K562 (cell line): ENCODE measurements at regions not wholly inside any gene's neighbourhood (a gene's known extent, or its start where the extent isn't known, plus 50 kb on each side); places are given as distances from the start of the nearest gene placed in this dataset.
"Not testable (repeated sequence)": the region's sequence is repeated elsewhere in the genome, so short reads cannot be mapped to it uniquely, and the experiment has no call there.

ENCODE experiments used
- CTCF ChIP-seq, 3 experiments: IDR thresholded peaks in 2 of 3; conservative IDR thresholded peaks in 1 of 3; 2 replicates each; pipeline ENCODE4 v1.5.1; 2011 to 2012; ENCODE audit warnings: low read length in 3 of 3, mild to moderate bottlenecking in 3 of 3, control low read depth in 2 of 3, improper control_type of control experiment in 1 of 3, inconsistent platforms in 1 of 3, low read depth in 1 of 3, mixed read lengths in 1 of 3, moderate library complexity in 1 of 3; ENCODE audit not compliant: insufficient read depth in 2 of 3
- GATAD2A ChIP-seq: fragments of 450-650 bp; IDR thresholded peaks from 2 replicates; pipeline ENCODE4 v1.6.1; 2017
- IRF1 ChIP-seq: sonication (generic); formaldehyde crosslinking; IDR thresholded peaks from 2 replicates; pipeline ENCODE4 v1.8.0; 2022; ENCODE audit warnings: missing genetic modification reagents, mild to moderate bottlenecking, borderline replicate concordance
- JUND ChIP-seq, 2 experiments: IDR thresholded peaks; 2 replicates in 1 of 2; 3 replicates in 1 of 2; pipeline ENCODE4 v1.6.1; 2011; ENCODE audit warnings: borderline replicate concordance in 2 of 2, low read depth in 2 of 2, low read length in 2 of 2, improper control_type of control experiment in 1 of 2, missing biosample characterization in 1 of 2, missing genetic modification characterization in 1 of 2, missing genetic modification reagents in 1 of 2
- TCFL5 ChIP-seq: fragments of 250-450 bp; sonication (Bioruptor Pico); conservative IDR thresholded peaks from 2 replicates; pipeline ENCODE4 v1.6.1; 2021; ENCODE audit warnings: mild to moderate bottlenecking, moderate library complexity, matching md5 sums
- TRIM28 ChIP-seq: fragments of 450-650 bp; IDR thresholded peaks from 2 replicates; pipeline ENCODE4 v1.6.1; 2017
- USF2 ChIP-seq: sonication (generic); formaldehyde crosslinking; IDR thresholded peaks from 2 replicates; pipeline ENCODE4 v1.5.0; 2020; ENCODE audit warnings: missing genetic modification reagents
- ZNF24 ChIP-seq: fragments of 450-650 bp; IDR thresholded peaks from 2 replicates; pipeline ENCODE4 v1.6.1; 2016
- ZNF79 ChIP-seq: fragments of 250-450 bp; sonication (Bioruptor Pico); IDR thresholded peaks from 2 replicates; pipeline ENCODE4 v1.4.0; 2020; ENCODE audit warnings: low read depth, mild to moderate bottlenecking, moderate library complexity

DNA sequence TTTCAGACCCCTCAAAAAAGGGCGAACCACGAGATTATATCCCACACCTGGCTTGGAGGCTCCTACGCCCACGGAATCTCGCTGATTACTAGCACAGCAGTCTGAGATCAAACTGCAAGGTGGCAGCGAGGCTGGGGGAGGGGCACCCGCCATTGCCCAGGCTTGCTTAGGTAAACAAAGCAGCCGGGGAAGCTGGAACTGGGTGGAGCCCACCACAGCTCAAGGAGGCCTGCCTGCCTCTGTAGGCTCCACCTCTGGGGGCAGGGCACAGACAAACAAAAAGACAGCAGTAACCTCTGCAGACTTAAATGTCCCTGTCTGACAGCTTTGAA is 1136.6 kb downstream of the FSCB start:
- TF ChIP-seq CTCF (IDR thresholded peaks at IDR 0.05 in 2 of 3, conservative IDR thresholded peaks at IDR 0.05 in 1 of 3; ENCODE audit: insufficient read depth in 2 of 3, low read depth in 1 of 3, low read length in 3 of 3); USF2 (CRISPR knock-in tag); IRF1 (CRISPR knock-in tag); JUND (IDR thresholded peaks at IDR 0.05; ENCODE audit: borderline replicate concordance, low read depth, low read length); JUND (tag; IDR thresholded peaks at IDR 0.05; ENCODE audit: borderline replicate concordance, low read depth, low read length); ZNF79; GATAD2A; ZNF24; TRIM28; TCFL5: not testable (repeated sequence)
